IPS DF 6.9 (cell line): ENCODE measurements at regions not wholly inside any gene's neighbourhood (a gene's known extent, or its start where the extent isn't known, plus 50 kb on each side); places are given as distances from the start of the nearest gene placed in this dataset.

Source experiments
- DNase-seq: peaks from one replicate; pipeline ENCODE4 v3.0.0-alpha.2; 2013; ENCODE audit warnings: low read depth, low spot score
- H3K27ac ChIP-seq: one replicate; pipeline ENCODE4 v1.5.1; 2013; ENCODE audit warnings: low read length, control low read depth
- H3K27me3 ChIP-seq: 2 replicates; pipeline ENCODE4 v1.6.1; 2013; ENCODE audit warnings: mild to moderate bottlenecking, low read length; ENCODE audit not compliant: control insufficient read depth, insufficient read depth
- H3K36me3 ChIP-seq: 2 replicates; pipeline ENCODE4 v1.6.1; 2013; ENCODE audit warnings: low read length; ENCODE audit not compliant: control insufficient read depth, insufficient read depth
- H3K4me1 ChIP-seq: 2 replicates; pipeline ENCODE4 v1.6.1; 2013; ENCODE audit warnings: low read length; ENCODE audit not compliant: control insufficient read depth, insufficient read depth
- H3K4me3 ChIP-seq: 2 replicates; pipeline ENCODE4 v1.5.1; 2013; ENCODE audit warnings: mild to moderate bottlenecking, low read length
- H3K9me3 ChIP-seq: 2 replicates; pipeline ENCODE4 v1.6.1; 2013; ENCODE audit warnings: low read length, inconsistent platforms; ENCODE audit not compliant: control insufficient read depth, insufficient read depth
- WGBS: extraction: QIAGEN DNeasy Blood & Tissue Kit; methylation state at CpG from one replicate; pipeline ENCODE4 v1.1.7; 2013; ENCODE audit warnings: mixed read lengths, missing lambda C conversion rate; ENCODE audit not compliant: insufficient read length, insufficient coverage; 5-methylcytosine and 5-hydroxymethylcytosine counted together

GRCh38 chr1:239742416-239743109 lies 349.1 kb upstream of the FMN2 start:
- DNase-seq: no peak
- Histone ChIP-seq H3K9me3 (no peaks in the 10 kb centered on the region), H3K36me3 (no peaks in the 10 kb centered on the region), H3K4me3 (no peak overlapping the region), H3K27me3 (no peaks in the 10 kb centered on the region), H3K4me1 (no peaks in the 10 kb centered on the region), H3K27ac (no peak overlapping the region)
- no CpG with 5 or more reads among the region's 6 CpGs for WGBS

GRCh38 chr1:239744851-239745250 lies 346.8 kb upstream of the FMN2 start:
- Histone ChIP-seq H3K4me1 (no peaks in the 10 kb centered on the region), H3K27me3 (no peaks in the 10 kb centered on the region), H3K4me3 (no peak overlapping the region), H3K9me3 (no peaks in the 10 kb centered on the region), H3K36me3 (no peaks in the 10 kb centered on the region), H3K27ac (no peak overlapping the region)
- WGBS: no CpG with 5 or more reads among the region's 3 CpGs
- DNase-seq: no peak

GRCh38 chr1:239755107-239755912 lies 336.4 kb upstream of the FMN2 start:
- WGBS: no CpG with 5 or more reads among the region's 2 CpGs
- H3K4me3 ChIP-seq: no peak overlapping the region
- H3K27ac ChIP-seq: no peak overlapping the region
- DNase-seq: no peak
- H3K9me3 ChIP-seq: no peaks in the 10 kb centered on the region
- H3K4me1 ChIP-seq: peaks cover 2% of the 10 kb centered on the region; the same call in 1 of the 2 replicates
- H3K27me3 ChIP-seq: no peaks in the 10 kb centered on the region
- no peaks in the 10 kb centered on the region for H3K36me3 ChIP-seq

GRCh38 chr1:239757716-239758115 lies 334.0 kb upstream of the FMN2 start:
- Histone ChIP-seq H3K9me3 (no peaks in the 10 kb centered on the region), H3K4me3 (no peak overlapping the region), H3K4me1 (peaks cover 2% of the 10 kb centered on the region; the same call in 1 of the 2 replicates), H3K27me3 (no peaks in the 10 kb centered on the region), H3K27ac (no peak overlapping the region), H3K36me3 (no peaks in the 10 kb centered on the region)
- DNase-seq: no peak
- no CpG with 5 or more reads among the region's 2 CpGs for WGBS

- no peaks in the 10 kb centered on the region for H3K27me3 ChIP-seq
- H3K4me3 ChIP-seq: no peak overlapping the region
- no peaks in the 10 kb centered on the region for H3K36me3 ChIP-seq
- DNase-seq: no peak
- WGBS: no CpG with 5 or more reads among the region's 3 CpGs
- no peaks in the 10 kb centered on the region for H3K9me3 ChIP-seq
- H3K27ac ChIP-seq: no peak overlapping the region
- peaks cover 2% of the 10 kb centered on the region; the same call in 1 of the 2 replicates for H3K4me1 ChIP-seq
Measured at GRCh38 chr1:239758756-239759155, 332.9 kb upstream of the FMN2 start.

GRCh38 chr1:239761509-239761908 lies 330.2 kb upstream of the FMN2 start:
- Histone ChIP-seq H3K4me3 (no peak overlapping the region), H3K36me3 (no peaks in the 10 kb centered on the region), H3K27me3 (no peaks in the 10 kb centered on the region), H3K27ac (no peak overlapping the region), H3K4me1 (no peaks in the 10 kb centered on the region), H3K9me3 (no peaks in the 10 kb centered on the region)
- no CpG with 5 or more reads among the region's 8 CpGs for WGBS
- DNase-seq: no peak

- no CpG with 5 or more reads among the region's 1 CpG for WGBS
- H3K27me3 ChIP-seq: no peaks in the 10 kb centered on the region
- no peaks in the 10 kb centered on the region for H3K36me3 ChIP-seq
- no peaks in the 10 kb centered on the region for H3K4me1 ChIP-seq
- H3K9me3 ChIP-seq: no peaks in the 10 kb centered on the region
- no peak overlapping the region for H3K4me3 ChIP-seq
- H3K27ac ChIP-seq: no peak overlapping the region
- no peak for DNase-seq
Measured at GRCh38 chr1:239763850-239764249, 327.8 kb upstream of the FMN2 start.

- Histone ChIP-seq H3K27me3 (no peaks in the 10 kb centered on the region), H3K36me3 (no peaks in the 10 kb centered on the region), H3K4me3 (no peak overlapping the region), H3K9me3 (no peaks in the 10 kb centered on the region), H3K27ac (no peak overlapping the region), H3K4me1 (peaks cover 2% of the 10 kb centered on the region)
- no peak for DNase-seq
- no CpG with 5 or more reads among the region's 2 CpGs for WGBS
Measured at GRCh38 chr1:239764546-239764945, 327.1 kb upstream of the FMN2 start.

GRCh38 chr1:239765163-239765562 lies 326.5 kb upstream of the FMN2 start:
- H3K27ac ChIP-seq: no peak overlapping the region
- H3K36me3 ChIP-seq: no peaks in the 10 kb centered on the region
- H3K4me1 ChIP-seq: peaks cover 2% of the 10 kb centered on the region
- no peak for DNase-seq
- no peaks in the 10 kb centered on the region for H3K27me3 ChIP-seq
- no CpG with 5 or more reads among the region's 5 CpGs for WGBS
- H3K4me3 ChIP-seq: no peak overlapping the region
- no peaks in the 10 kb centered on the region for H3K9me3 ChIP-seq

- DNase-seq: no peak
- H3K36me3 ChIP-seq: no peaks in the 10 kb centered on the region
- H3K27me3 ChIP-seq: no peaks in the 10 kb centered on the region
- no CpG with 5 or more reads among the region's 2 CpGs for WGBS
- H3K4me3 ChIP-seq: no peak overlapping the region
- no peak overlapping the region for H3K27ac ChIP-seq
- peaks cover 2% of the 10 kb centered on the region for H3K4me1 ChIP-seq
- no peaks in the 10 kb centered on the region for H3K9me3 ChIP-seq
Measured at GRCh38 chr1:239771550-239771949, 320.1 kb upstream of the FMN2 start.
